H1 (cell line): ENCODE measurements at regions not wholly inside any gene's neighbourhood (a gene's known extent, or its start where the extent isn't known, plus 50 kb on each side); places are given as distances from the start of the nearest gene placed in this dataset.

Experiments
- SAP30 ChIP-seq: fragments of 300-600 bp; sonication (generic); IDR thresholded peaks from 2 replicates; pipeline ENCODE4 v1.7.1; 2012; ENCODE audit warnings: low read length, moderate library complexity, mild to moderate bottlenecking, inconsistent platforms; ENCODE audit not compliant: insufficient read depth, insufficient replicate concordance
- SRF ChIP-seq: IDR thresholded peaks from 2 replicates; pipeline ENCODE4 v1.6.1; 2011; ENCODE audit warnings: mild to moderate bottlenecking, low read depth, low read length, moderate library complexity

DNA sequence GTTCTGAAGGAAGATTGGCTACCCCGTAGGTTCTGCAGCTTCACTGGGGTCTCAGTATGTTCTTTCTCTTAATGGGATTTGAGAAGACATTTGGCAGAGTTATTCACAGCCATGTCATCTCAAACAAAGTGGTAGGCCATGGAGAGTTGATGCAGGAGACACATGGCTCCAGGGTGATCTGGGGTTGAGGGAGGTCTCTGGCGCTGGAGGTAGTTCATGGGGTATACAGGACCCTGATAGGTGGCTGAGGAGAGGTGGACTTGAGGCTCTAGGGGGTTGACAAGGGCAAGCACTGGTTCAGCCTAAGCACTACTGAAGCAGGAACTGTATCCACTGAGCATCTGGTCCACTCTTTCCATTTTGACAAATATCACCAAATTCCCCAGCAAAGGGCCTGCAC is 100.4 kb downstream of the C1orf94 start (continued):
- TF ChIP-seq SRF (no peak), SAP30 (no peak)
